Naive thymus-derived CD4-positive, alpha-beta T cell (primary cell): ENCODE measurements at regions not wholly inside any gene's neighbourhood (a gene's known extent, or its start where the extent isn't known, plus 50 kb on each side); places are given as distances from the start of the nearest gene placed in this dataset.

ENCODE experiments used
- ATAC-seq: fragments of 150-1000 bp; cut with Tn5 transposase; 2 replicates; pipeline ENCODE4 v1.10.0; 2021; ENCODE audit warnings: mild to moderate bottlenecking, moderate library complexity
- CTCF ChIA-PET: fragments of 350-600 bp; sonication (Branson Sonifier 250); formaldehyde crosslinking; loops from one replicate; lab custom pipeline; 2021; ENCODE audit warnings: antibody characterized with exemption; lab: Charles Lee
- POLR2A ChIA-PET: fragments of 350-600 bp; sonication (Branson Sonifier 250); formaldehyde crosslinking; loops from one replicate; lab custom pipeline; 2021; ENCODE audit warnings: antibody characterized with exemption, inconsistent platforms; lab: Charles Lee
- DNase-seq, 9 donors: peaks; one replicate each; pipeline versions ENCODE4 v3.0.0 to v3.0.0-alpha.2; 2020 to 2022; ENCODE audit warnings: mixed read lengths in 1 of 9
- H3K27ac ChIP-seq: one replicate; pipeline ENCODE4 v1.7.0; 2013; ENCODE audit warnings: mild to moderate bottlenecking, low read depth, low read length, moderate library complexity
- H3K27me3 ChIP-seq, 2 donors: one replicate each; pipeline ENCODE4 v1.7.0; 2013; ENCODE audit warnings: low read length in 2 of 2, mild to moderate bottlenecking in 2 of 2, moderate library complexity in 2 of 2; ENCODE audit not compliant: control insufficient read depth in 2 of 2, insufficient read depth in 2 of 2
- H3K36me3 ChIP-seq, 3 experiments: 1 replicate in 2 of 3; 2 replicates in 1 of 3; pipeline ENCODE4 v1.7.0; 2013; ENCODE audit warnings: low read length in 3 of 3, mild to moderate bottlenecking in 3 of 3, moderate library complexity in 1 of 3; ENCODE audit not compliant: insufficient read depth in 3 of 3, control insufficient read depth in 2 of 3
- H3K4me1 ChIP-seq, 2 donors: one replicate each; pipeline ENCODE4 v1.7.0; 2013; ENCODE audit warnings: low read length in 2 of 2, mild to moderate bottlenecking in 2 of 2, moderate library complexity in 1 of 2; ENCODE audit not compliant: control insufficient read depth in 2 of 2, insufficient read depth in 2 of 2
- H3K4me3 ChIP-seq: 2 replicates; pipeline ENCODE4 v1.7.0; 2013; ENCODE audit warnings: mild to moderate bottlenecking, low read length
- H3K9me3 ChIP-seq, 3 experiments: 1 replicate in 2 of 3; 2 replicates in 1 of 3; pipeline ENCODE4 v1.7.0; 2013; ENCODE audit warnings: low read length in 3 of 3; ENCODE audit not compliant: control insufficient read depth in 2 of 3
- H3K27ac Mint-ChIP-seq, 9 donors: one replicate each; pipeline ENCODE4 v1.8.0; 2020 to 2022; ENCODE audit warnings: mixed read lengths in 9 of 9, mild to moderate bottlenecking in 8 of 9, moderate library complexity in 5 of 9, inconsistent platforms in 2 of 9
- H3K27me3 Mint-ChIP-seq, 5 donors: one replicate each; pipeline ENCODE4 v1.8.0; 2021 to 2022; ENCODE audit warnings: mixed read lengths in 5 of 5, mild to moderate bottlenecking in 1 of 5
- H3K36me3 Mint-ChIP-seq, 5 donors: one replicate each; pipeline ENCODE4 v1.8.0; 2020 to 2022; ENCODE audit warnings: mixed read lengths in 5 of 5, mild to moderate bottlenecking in 3 of 5, inconsistent platforms in 1 of 5
- H3K4me1 Mint-ChIP-seq, 7 donors: one replicate each; pipeline ENCODE4 v1.8.0; 2020 to 2022; ENCODE audit warnings: mixed read lengths in 7 of 7, mild to moderate bottlenecking in 3 of 7, inconsistent platforms in 1 of 7
- H3K4me3 Mint-ChIP-seq, 10 donors: one replicate each; pipeline ENCODE4 v1.8.0; 2020 to 2022; ENCODE audit warnings: mild to moderate bottlenecking in 10 of 10, mixed read lengths in 10 of 10, moderate library complexity in 6 of 10, inconsistent platforms in 2 of 10
- H3K9me3 Mint-ChIP-seq, 11 donors: one replicate each; pipeline ENCODE4 v1.8.0; 2020 to 2022; ENCODE audit warnings: mixed read lengths in 11 of 11, mild to moderate bottlenecking in 4 of 11, inconsistent platforms in 1 of 11, moderate library complexity in 1 of 11
- intact Hi-C, 2 donors: fragments of 100-400 bp; cut with micrococcal nuclease; formaldehyde crosslinking; loops; one replicate each; pipeline ENCODE4 v1.15.1; 2023

- H3K27me3 Mint-ChIP-seq = peaks cover 11 to 34% (median 19%) of the 10 kb centered on the region in 5 donors
- peak overlapping the region in 9 of 10 donors; percentile 7 to 65 (median 43) for H3K4me3 Mint-ChIP-seq
Measured at GRCh38 chr10:44310762-44311562, 73.9 kb downstream of the CXCL12 start.

GRCh38 chr10:44309939-44310761 lies 74.7 kb downstream of the CXCL12 start:
- Histone ChIP-seq H3K4me1 (peaks cover 0 to 5% of the 10 kb centered on the region in 2 donors), H3K36me3 (no peaks in the 10 kb centered on the region), H3K27me3 (no peaks in the 10 kb centered on the region), H3K4me3 (peak overlapping the region; percentile 33), H3K9me3 (no peaks in the 10 kb centered on the region), H3K27ac (no peak overlapping the region)
- Mint-ChIP-seq H3K27me3 (peaks cover 11 to 33% (median 19%) of the 10 kb centered on the region in 5 donors), H3K4me1 (peaks cover 0 to 13% (median 7%) of the 10 kb centered on the region in 7 donors), H3K27ac (no peak overlapping the region), H3K4me3 (peak overlapping the region in 7 of 10 donors; percentile 1 to 63 (median 48)), H3K36me3 (no peaks in the 10 kb centered on the region), H3K9me3 (peaks cover 0 to 4% (median 0%) of the 10 kb centered on the region in 11 donors)
- POLR2A ChIA-PET = no interaction called here
- CTCF ChIA-PET = interaction anchor here (1.1 kb wide), 1 partner anchor 621 kb away, joined by 4 read pairs; no protein-coding TSS in a partner anchor
- intact Hi-C loops = loop anchor here in 1 of 2 donors (10.0 kb wide), 1 partner anchor 555 kb away; no protein-coding TSS in a partner anchor
- ATAC-seq (peak; percentile 51), DNase-seq (no peak)

More at GRCh38 chr10:44310762-44311562, 73.9 kb downstream of the CXCL12 start:
- Histone ChIP-seq H3K9me3 (no peaks in the 10 kb centered on the region), H3K4me1 (peaks cover 0 to 5% of the 10 kb centered on the region in 2 donors), H3K4me3 (peak overlapping the region; percentile 40), H3K36me3 (no peaks in the 10 kb centered on the region), H3K27me3 (no peaks in the 10 kb centered on the region), H3K27ac (no peak overlapping the region)
- Mint-ChIP-seq H3K4me1 (peaks cover 0 to 13% (median 7%) of the 10 kb centered on the region in 7 donors), H3K9me3 (peaks cover 0 to 4% (median 0%) of the 10 kb centered on the region in 11 donors), H3K36me3 (no peaks in the 10 kb centered on the region), H3K27ac (no peak overlapping the region)
- CTCF ChIA-PET = interaction anchor here (1.5 kb wide), 1 partner anchor 638 kb away, joined by 3 read pairs; no protein-coding TSS in a partner anchor
- intact Hi-C loops = loop anchor here (1.0 kb wide), 2 partner anchors 621 to 640 kb away; no protein-coding TSS in a partner anchor
- ATAC-seq (peak; percentile 89), DNase-seq (peak in 8 of 9 donors; percentile 6 to 74 (median 46))
- POLR2A ChIA-PET = no interaction called here

- POLR2A ChIA-PET = no interaction called here
- ATAC-seq (no peak), DNase-seq (no peak)
- Histone ChIP-seq H3K27me3 (no peaks in the 10 kb centered on the region), H3K36me3 (no peaks in the 10 kb centered on the region), H3K27ac (no peak overlapping the region), H3K4me3 (no peak overlapping the region), H3K9me3 (no peaks in the 10 kb centered on the region), H3K4me1 (peaks cover 0 to 5% of the 10 kb centered on the region in 2 donors)
- H3K27ac Mint-ChIP-seq = no peak overlapping the region
- intact Hi-C loops = loop anchor here in 1 of 2 donors (10.0 kb wide), 1 partner anchor 555 kb away; no protein-coding TSS in a partner anchor
- peaks cover 11 to 27% (median 20%) of the 10 kb centered on the region in 5 donors for H3K27me3 Mint-ChIP-seq
- peaks cover 0 to 13% (median 7%) of the 10 kb centered on the region in 7 donors for H3K4me1 Mint-ChIP-seq
- H3K36me3 Mint-ChIP-seq = no peaks in the 10 kb centered on the region
- CTCF ChIA-PET = interaction anchor here (0.8 to 1.1 kb wide), 2 partner anchors 618 to 620 kb away, joined by 4 read pairs; no protein-coding TSS in a partner anchor
- no peak overlapping the region for H3K4me3 Mint-ChIP-seq
- H3K9me3 Mint-ChIP-seq = peaks cover 0 to 7% (median 0%) of the 10 kb centered on the region in 11 donors
Measured at GRCh38 chr10:44309361-44309760, 75.5 kb downstream of the CXCL12 start.

- intact Hi-C loops = loop anchor here in 1 of 2 donors (10.0 kb wide), 1 partner anchor 556 kb away; no protein-coding TSS in a partner anchor
- Mint-ChIP-seq H3K27me3 (peaks cover 11 to 26% (median 23%) of the 10 kb centered on the region in 5 donors), H3K4me1 (peaks cover 0 to 13% (median 7%) of the 10 kb centered on the region in 7 donors), H3K36me3 (no peaks in the 10 kb centered on the region), H3K9me3 (peaks cover 0 to 11% (median 0%) of the 10 kb centered on the region in 11 donors), H3K27ac (no peak overlapping the region), H3K4me3 (no peak overlapping the region)
- Histone ChIP-seq H3K4me3 (no peak overlapping the region), H3K9me3 (no peaks in the 10 kb centered on the region), H3K36me3 (no peaks in the 10 kb centered on the region), H3K4me1 (peaks cover 0 to 5% of the 10 kb centered on the region in 2 donors), H3K27me3 (no peaks in the 10 kb centered on the region), H3K27ac (no peak overlapping the region)
- ATAC-seq (no peak), DNase-seq (no peak)
- ChIA-PET CTCF (interaction anchor here (0.8 to 1.1 kb wide), 3 partner anchors 618 to 620 kb away, joined by 4 read pairs; no protein-coding TSS in a partner anchor), POLR2A (no interaction called here)
Measured at GRCh38 chr10:44308935-44309334, 76.0 kb downstream of the CXCL12 start.

- intact Hi-C loops = loop anchor here in 1 of 2 donors (10.0 kb wide), 1 partner anchor 557 kb away; no protein-coding TSS in a partner anchor
- no peaks in the 10 kb centered on the region for H3K36me3 Mint-ChIP-seq
- CTCF ChIA-PET = no interaction called here
- POLR2A ChIA-PET = no interaction called here
- H3K4me1 Mint-ChIP-seq = peaks cover 0 to 13% (median 7%) of the 10 kb centered on the region in 7 donors
- Histone ChIP-seq H3K27ac (no peak overlapping the region), H3K27me3 (no peaks in the 10 kb centered on the region), H3K9me3 (no peaks in the 10 kb centered on the region), H3K4me1 (peaks cover 0 to 5% of the 10 kb centered on the region in 2 donors), H3K4me3 (no peak overlapping the region), H3K36me3 (no peaks in the 10 kb centered on the region)
- peaks cover 10 to 22% (median 15%) of the 10 kb centered on the region in 5 donors for H3K27me3 Mint-ChIP-seq
- peak overlapping the region in 1 of 9 donors; percentile 36 for H3K27ac Mint-ChIP-seq
- peaks cover 0 to 11% (median 3%) of the 10 kb centered on the region in 11 donors for H3K9me3 Mint-ChIP-seq
- DNase-seq (no peak), ATAC-seq (no peak)
- H3K4me3 Mint-ChIP-seq = no peak overlapping the region
Measured at GRCh38 chr10:44307691-44308090, 77.2 kb downstream of the CXCL12 start.

GRCh38 chr10:44306762-44307161 lies 78.1 kb downstream of the CXCL12 start:
- H3K27ac ChIP-seq = no peak overlapping the region
- no peak overlapping the region for H3K4me3 Mint-ChIP-seq
- H3K9me3 ChIP-seq = no peaks in the 10 kb centered on the region
- H3K36me3 ChIP-seq = no peaks in the 10 kb centered on the region
- ATAC-seq = no peak
- H3K36me3 Mint-ChIP-seq = no peaks in the 10 kb centered on the region
- ChIA-PET POLR2A (no interaction called here), CTCF (no interaction called here)
- no peaks in the 10 kb centered on the region for H3K27me3 ChIP-seq
- peaks cover 0 to 12% (median 7%) of the 10 kb centered on the region in 7 donors for H3K4me1 Mint-ChIP-seq
- H3K9me3 Mint-ChIP-seq = peaks cover 0 to 11% (median 3%) of the 10 kb centered on the region in 11 donors
- DNase-seq = no peak
- peaks cover 0 to 5% of the 10 kb centered on the region in 2 donors for H3K4me1 ChIP-seq
- H3K4me3 ChIP-seq = no peak overlapping the region
- H3K27ac Mint-ChIP-seq = no peak overlapping the region
- peaks cover 4 to 18% (median 7%) of the 10 kb centered on the region in 5 donors for H3K27me3 Mint-ChIP-seq
- intact Hi-C loops = loop anchor here in 1 of 2 donors (10.0 kb wide), 1 partner anchor 558 kb away; no protein-coding TSS in a partner anchor
